HG03432 (cell line): ENCODE measurements at regions not wholly inside any gene's neighbourhood (a gene's known extent, or its start where the extent isn't known, plus 50 kb on each side); places are given as distances from the start of the nearest gene placed in this dataset.

Source experiments
- ATAC-seq: cut with Tn5 transposase; IDR thresholded peaks from one replicate; pipeline ENCODE4 v1.9.1; 2021; ENCODE audit warnings: mild to moderate bottlenecking, moderate library complexity; ENCODE audit not compliant: unreplicated experiment

GRCh38 chr12:67794161-67794560 lies 145.6 kb downstream of the DYRK2 start:
- no peak for ATAC-seq

GRCh38 chr12:67795236-67795635 lies 146.7 kb downstream of the DYRK2 start:
- no peak for ATAC-seq

- no peak for ATAC-seq
Observed at GRCh38 chr12:67797185-67797741, 148.7 kb downstream of the DYRK2 start.

- ATAC-seq = no peak
Observed at GRCh38 chr12:67797753-67798152, 149.2 kb downstream of the DYRK2 start.

- no peak for ATAC-seq
Observed at GRCh38 chr12:67798768-67799167, 150.2 kb downstream of the DYRK2 start.

GRCh38 chr12:67802731-67803130 lies 154.2 kb downstream of the DYRK2 start:
- no peak for ATAC-seq

- ATAC-seq = no peak
Observed at GRCh38 chr12:67803278-67803993, 154.9 kb downstream of the DYRK2 start.

- peak; percentile 85 for ATAC-seq
Observed at GRCh38 chr12:67804168-67804567, 155.6 kb downstream of the DYRK2 start.

GRCh38 chr12:67807814-67808213 lies 159.3 kb downstream of the DYRK2 start:
- ATAC-seq = no peak

- no peak for ATAC-seq
Observed at GRCh38 chr12:67810166-67810565, 161.6 kb downstream of the DYRK2 start.

GRCh38 chr12:67811437-67812361 lies 163.2 kb downstream of the DYRK2 start:
- no peak for ATAC-seq

- ATAC-seq = no peak
Observed at GRCh38 chr12:67813456-67813904, 164.9 kb downstream of the DYRK2 start.

- ATAC-seq = no peak
Observed at GRCh38 chr12:67816269-67816668, 167.7 kb downstream of the DYRK2 start.

GRCh38 chr12:67818459-67818903 lies 169.9 kb downstream of the DYRK2 start:
- ATAC-seq = no peak

GRCh38 chr12:67819902-67820301 lies 169.3 kb upstream of the IFNG-AS1 start:
- ATAC-seq = no peak

- ATAC-seq = no peak
Observed at GRCh38 chr12:67820694-67821093, 168.6 kb upstream of the IFNG-AS1 start.

GRCh38 chr12:67822826-67823225 lies 166.4 kb upstream of the IFNG-AS1 start:
- no peak for ATAC-seq

GRCh38 chr12:67826148-67826547 lies 163.1 kb upstream of the IFNG-AS1 start:
- ATAC-seq = no peak

- ATAC-seq = no peak
Observed at GRCh38 chr12:67826946-67827720, 162.1 kb upstream of the IFNG-AS1 start.

GRCh38 chr12:67827820-67828383 lies 161.3 kb upstream of the IFNG-AS1 start:
- ATAC-seq = peak; percentile 75
